GM20431 (cell line): ENCODE measurements at regions not wholly inside any gene's neighbourhood (a gene's known extent, or its start where the extent isn't known, plus 50 kb on each side); places are given as distances from the start of the nearest gene placed in this dataset.
"Not testable (repeated sequence)": the region's sequence is repeated elsewhere in the genome, so short reads cannot be mapped to it uniquely, and the experiment has no call there.

Experiments
- in situ Hi-C: fragments of 300-500 bp; cut with MseI, MboI; formaldehyde crosslinking; loops from one replicate; pipeline ENCODE4 v1.15.0; 2020; ENCODE audit warnings: low sequenced_read_pairs; ENCODE audit not compliant: unreplicated experiment

DNA sequence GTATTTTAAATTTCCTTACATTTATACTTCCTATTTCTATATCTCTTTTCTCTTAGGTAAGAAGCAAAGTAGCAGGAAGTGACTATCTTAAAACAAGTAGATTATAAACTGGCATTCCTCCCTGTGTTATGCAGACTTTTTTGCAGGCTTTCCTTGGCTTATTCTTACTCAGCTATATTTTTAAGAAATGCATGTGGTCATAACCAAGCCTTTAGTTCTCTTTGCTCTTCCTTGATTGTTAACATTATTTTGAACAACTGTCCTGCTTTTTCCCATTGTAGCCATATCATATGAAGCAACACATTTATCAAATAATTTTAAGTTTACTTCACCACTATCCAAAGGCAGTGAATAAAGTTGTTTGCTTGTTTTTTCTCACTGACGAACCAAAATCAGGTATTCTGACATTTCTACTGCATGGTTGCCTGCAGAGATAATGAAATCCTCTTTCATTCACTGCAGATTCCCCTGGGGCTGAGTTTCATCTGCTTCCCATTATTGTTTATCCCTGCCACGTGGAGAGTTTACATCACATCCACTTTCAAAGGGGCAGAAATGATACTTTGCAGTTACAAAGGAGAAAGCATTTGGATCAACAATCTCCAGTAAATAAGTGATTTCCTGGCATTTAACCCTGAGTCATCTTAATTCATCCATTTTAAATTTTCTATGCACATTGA, 389.9 kb upstream of the SEMA3C start:
- in situ Hi-C loops = no loop called here

- in situ Hi-C loops = no loop called here
These were observed 383.0 kb upstream of the SEMA3C start for GRCh38 chr7:81301815-81302214.

DNA sequence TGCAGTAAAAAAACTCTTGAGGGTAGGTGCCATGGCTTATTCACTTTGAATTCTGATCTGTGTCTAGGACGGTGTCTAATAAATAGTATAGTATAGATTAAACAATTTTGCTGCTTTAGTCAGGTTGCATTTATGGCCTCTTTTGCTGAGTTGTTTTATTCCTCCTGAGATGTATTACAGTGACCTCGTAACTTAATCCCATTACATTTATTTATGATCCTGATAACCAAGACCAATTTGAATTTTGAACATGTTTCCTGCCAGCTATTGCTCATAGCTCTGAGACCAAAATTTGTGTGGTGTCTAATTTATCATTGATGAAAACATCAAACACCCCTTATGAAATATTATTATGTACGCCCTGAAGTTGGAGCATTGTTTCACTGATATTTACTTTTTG, 381.9 kb upstream of the SEMA3C start:
- in situ Hi-C loops = no loop called here

GRCh38 chr7:81299711-81300110, 380.9 kb upstream of the SEMA3C start:
- in situ Hi-C loops = no loop called here

DNA sequence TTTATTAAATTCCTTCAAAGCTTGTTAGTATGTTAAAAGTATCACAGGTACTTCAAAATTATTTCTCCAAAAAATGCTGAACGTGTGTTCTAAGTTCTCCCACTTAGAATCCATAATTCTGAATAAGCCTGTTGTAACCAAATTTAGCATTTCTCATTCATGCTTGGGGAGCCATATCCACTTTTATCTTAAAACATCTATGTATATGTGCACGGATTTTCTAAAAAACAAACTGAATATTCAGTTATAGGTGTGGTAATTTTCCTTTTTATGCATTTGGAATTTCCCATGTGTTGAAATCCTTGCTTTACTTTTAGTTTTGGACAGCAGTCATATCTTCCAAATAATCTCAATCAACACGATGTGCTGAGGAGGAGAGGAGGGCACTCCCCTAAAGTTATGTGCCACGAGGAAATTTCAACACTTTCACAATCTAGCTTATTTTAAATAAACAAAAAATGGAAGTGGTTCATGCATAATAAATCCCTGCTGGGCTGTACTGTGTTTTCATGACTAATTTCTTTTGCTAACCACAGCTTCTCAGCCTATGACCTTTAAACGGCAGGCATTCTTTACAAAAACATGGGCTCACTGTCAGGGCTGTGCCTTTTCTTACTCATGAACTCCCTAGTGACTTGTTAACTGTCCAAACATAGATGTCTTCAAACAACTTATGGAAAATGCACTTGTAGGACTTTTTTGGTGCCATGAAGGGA, 380.3 kb upstream of the SEMA3C start:
- in situ Hi-C loops = no loop called here

DNA sequence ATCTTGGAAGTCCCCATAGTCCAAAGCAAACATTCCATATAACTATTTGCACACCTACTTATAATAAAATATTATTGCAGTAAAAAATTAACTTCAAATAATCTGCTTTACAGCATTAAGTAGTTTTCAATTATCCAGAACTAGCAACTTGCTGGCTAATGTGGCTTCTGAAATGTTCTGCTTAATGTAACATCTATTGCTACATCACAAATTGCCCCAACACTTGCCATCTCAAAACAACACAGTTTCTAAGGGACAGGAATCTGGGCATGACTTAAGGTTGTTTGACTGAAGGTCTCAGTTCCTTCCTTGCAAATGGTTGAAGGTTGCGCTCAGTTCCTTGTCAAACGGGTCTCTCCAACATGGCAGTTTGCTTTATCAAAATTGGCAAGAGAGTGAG, 378.5 kb upstream of the SEMA3C start:
- in situ Hi-C loops = no loop called here

- in situ Hi-C loops = no loop called here
These were observed 377.9 kb upstream of the SEMA3C start for GRCh38 chr7:81296726-81297125.

DNA sequence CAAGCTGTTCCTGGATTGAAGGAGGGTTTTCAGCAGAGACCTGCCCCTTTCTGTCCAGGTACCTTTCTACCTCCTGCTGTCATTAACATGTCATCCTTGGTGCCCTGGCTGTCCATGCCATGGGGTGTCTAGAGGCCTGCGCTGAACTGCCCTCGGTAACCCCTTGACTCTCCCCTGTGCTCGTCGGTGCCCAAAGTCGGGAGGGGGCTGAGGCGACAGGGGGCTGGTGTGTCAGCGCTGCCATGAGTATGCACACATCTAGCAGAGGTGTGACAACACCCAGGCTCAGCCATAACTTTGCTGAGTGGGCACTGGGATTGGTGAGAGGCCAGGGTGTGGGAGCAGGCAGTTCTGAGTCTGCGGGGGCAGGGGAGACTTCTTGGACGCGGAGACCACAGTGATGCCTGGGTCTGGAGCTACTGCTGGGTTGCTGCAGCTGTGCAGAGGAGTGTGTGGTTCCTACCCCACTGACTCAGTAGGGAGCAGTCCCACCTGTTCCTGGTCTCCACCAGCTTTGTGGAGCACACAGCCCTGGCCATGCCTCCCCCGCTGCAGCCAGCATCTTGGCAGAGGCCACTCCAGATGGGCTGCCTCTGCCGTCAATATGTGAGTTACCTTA, 376.2 kb upstream of the SEMA3C start:
- in situ Hi-C loops = no loop called here

GRCh38 chr7:81293806-81294205, 375.0 kb upstream of the SEMA3C start:
- in situ Hi-C loops = no loop called here

DNA sequence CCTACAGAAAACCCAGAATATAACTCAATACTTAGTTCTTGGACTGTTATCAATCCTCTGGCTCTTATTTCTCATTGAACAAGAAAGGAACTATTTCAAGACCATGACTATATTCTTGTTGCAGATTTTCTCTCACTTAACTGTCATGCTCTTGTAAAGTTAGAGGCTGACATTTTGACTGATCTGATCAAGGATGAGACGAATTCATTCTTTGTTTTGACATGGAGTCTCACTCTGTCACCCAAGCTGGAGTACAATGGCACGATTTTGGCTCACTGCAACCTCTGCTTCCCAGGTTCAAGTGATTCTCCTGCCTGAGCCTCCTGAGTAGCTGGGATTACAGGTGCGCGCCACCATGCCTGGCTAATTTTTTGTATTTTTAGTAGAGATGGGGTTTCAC, 367.9 kb upstream of the SEMA3C start:
- in situ Hi-C loops = not testable (repeated sequence)

- in situ Hi-C loops = no loop called here
These were observed 366.5 kb upstream of the SEMA3C start for GRCh38 chr7:81285142-81285871.

GRCh38 chr7:81284576-81284975, 365.7 kb upstream of the SEMA3C start:
- in situ Hi-C loops = no loop called here

DNA sequence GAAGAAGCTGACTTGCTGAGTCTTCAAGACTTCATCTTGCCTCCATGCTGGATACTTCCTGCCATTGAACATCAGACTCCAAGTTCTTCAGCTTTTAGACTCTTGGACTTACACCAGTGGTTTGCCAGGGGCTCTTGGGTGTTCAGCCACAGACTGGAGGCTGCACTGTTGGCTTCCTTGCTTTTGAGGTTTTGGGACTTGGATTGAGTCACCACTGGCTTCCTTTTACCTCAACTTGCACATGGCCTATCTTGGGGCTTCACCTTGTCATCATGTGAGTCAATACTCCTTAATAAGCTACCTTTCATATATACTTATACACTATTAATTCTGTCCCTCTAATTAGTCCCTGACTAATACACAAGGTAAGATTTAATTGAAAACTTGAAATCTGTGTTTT, 361.7 kb upstream of the SEMA3C start:
- in situ Hi-C loops = no loop called here

DNA sequence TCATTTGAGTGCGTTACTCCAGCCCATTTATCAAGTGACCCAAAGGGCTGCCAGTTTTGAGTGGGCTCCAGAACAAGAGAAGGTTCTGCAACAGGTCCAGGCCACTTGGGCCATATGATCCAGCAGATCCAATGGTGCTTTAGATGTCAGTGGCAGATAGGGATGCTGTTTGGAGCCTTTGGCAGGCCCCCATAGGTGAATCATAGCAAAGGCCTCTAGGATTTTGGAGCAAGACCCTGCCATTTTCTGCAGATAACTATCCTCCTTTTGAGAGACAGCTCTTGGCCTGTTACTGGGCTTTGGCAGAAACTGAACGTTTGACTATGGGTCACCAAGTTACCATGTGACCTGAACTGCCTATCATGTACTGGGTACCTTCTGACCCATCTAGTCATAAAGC, 358.8 kb upstream of the SEMA3C start:
- in situ Hi-C loops = no loop called here

GRCh38 chr7:81273601-81274397, 354.9 kb upstream of the SEMA3C start:
- in situ Hi-C loops = no loop called here

DNA sequence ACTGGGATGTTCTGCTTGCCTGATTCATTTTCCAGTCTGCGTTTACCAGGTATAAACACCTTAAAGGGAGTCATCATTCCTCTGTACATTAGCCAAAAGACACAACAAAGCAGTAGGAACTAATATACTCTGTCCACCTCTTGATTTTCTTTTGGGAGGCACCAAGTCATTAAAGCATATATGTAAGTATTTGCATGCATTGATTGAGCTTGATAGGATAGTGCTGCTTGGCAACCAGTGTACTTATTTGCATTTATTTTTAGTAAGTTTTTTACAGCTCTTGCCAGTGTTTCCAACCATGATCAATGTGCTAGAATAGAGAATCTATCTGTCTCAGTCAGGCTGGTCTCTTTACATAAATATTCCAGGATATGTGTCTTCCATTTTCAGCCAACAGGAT, 353.3 kb upstream of the SEMA3C start:
- in situ Hi-C loops = no loop called here

DNA sequence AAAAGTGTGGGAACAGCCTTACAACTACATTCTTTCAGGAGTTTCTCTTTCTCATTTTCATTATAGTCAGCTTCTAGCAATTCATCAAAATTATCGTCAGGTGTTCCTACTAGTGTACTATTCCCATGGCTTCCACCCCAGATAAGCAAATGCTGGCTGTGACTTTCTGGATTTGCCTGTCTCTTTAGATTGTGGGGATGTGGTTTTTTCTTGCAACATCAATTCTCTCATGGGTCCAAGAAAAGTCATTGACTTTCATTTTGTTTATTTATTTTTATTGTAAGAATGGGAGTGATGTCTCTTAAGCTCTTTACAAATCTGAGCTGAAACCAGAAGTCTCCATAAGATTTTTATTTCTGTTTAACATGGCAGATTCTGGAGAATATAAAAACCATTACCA, 349.7 kb upstream of the SEMA3C start:
- in situ Hi-C loops = no loop called here

DNA sequence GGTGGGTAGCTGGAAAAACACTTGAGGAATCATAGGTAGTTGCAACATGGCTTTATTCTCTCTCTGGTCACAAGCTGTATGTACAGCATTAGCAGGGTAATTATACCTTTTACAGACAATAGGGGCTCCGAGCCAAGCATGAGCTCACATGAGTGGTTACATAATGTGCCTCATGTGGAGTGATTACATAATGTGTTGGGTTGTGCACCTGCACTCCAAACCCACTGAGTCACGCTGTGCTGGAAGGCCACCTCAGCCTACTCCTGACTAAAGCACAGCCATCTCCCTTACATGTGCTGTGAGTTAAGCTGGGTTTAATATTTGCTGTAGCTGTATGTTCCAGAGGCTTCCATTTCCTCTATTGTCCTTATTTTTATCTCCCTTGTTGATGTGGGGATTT, 348.7 kb upstream of the SEMA3C start:
- in situ Hi-C loops = no loop called here

- in situ Hi-C loops = no loop called here
These were observed 345.3 kb upstream of the SEMA3C start for GRCh38 chr7:81264116-81264515.

- in situ Hi-C loops = no loop called here
These were observed 341.3 kb upstream of the SEMA3C start for GRCh38 chr7:81260152-81260551.
